ENCODE measurements at regions not wholly inside any gene's neighbourhood (a gene's known extent, or its start where the extent isn't known, plus 50 kb on each side); places are given as distances from the start of the nearest gene placed in this dataset.

DNA sequence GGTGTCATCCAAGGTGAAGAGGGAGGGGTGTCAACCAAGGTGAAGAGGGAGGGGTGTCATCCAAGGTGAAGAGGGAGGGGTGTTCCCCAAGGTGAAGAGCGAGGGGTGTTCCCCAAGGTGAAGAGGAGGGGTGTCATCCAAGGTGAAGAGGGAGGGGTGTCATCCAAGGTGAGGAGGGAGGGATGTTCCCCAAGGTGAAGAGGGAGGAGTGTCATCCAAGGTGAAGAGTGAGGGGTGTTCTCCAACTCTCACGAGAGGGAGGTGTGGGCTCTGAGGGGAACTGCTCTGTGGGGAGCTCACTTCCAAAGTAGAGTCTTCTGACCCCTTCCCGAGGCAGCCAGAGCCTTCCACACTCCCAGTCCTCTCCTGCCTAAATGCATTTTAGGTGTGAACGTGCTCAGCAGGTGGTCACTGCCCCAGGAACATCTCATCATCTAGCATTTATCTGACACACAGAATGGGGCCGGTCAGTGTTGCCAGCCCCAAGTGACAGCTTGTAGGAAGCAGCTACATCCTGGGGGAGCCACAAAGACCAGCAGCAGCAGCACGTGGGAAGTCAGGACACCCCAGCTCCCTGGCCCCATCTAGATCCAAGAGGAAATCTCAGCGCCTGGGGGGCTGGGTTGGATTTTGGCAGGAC lies 323.8 kb downstream of the GLRX3 start:
- no peaks in the 10 kb centered on the region for H3K4me1 ChIP-seq (ENCODE audit: insufficient read depth, low read length)
- H3K9ac ChIP-seq (ENCODE audit: low read depth, low read length) = no peak overlapping the region

DNA sequence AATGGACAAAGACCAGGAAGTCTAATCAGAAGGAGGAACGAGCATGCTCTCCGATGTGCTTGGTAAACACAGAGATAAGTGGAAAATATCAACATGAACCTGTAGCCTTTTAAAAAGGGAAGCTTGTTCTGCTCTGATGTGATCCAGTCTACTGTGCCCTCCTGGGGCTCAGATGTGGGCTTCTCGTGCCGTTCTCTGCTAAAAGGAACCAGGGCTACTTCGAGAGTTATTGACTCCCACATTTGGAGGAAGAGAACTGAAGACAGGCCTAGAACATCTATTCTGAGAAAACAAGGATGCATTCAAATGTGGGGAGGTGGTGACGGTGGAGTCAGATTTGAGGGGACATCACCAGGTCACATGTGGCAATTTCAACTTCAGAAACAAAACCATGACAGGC lies 325.4 kb downstream of the GLRX3 start:
- Histone ChIP-seq H3K36me3 (ENCODE audit: insufficient read depth, low read depth, low read length) (no peaks in the 10 kb centered on the region), H3K27me3 (ENCODE audit: insufficient read depth, low read length) (no peaks in the 10 kb centered on the region), H3K27ac (ENCODE audit: low read length) (no peak overlapping the region), H3K9me3 (ENCODE audit: insufficient read depth, low read depth, low read length) (no peaks in the 10 kb centered on the region), H3K9ac (ENCODE audit: low read depth, low read length) (no peak overlapping the region), H3K4me1 (ENCODE audit: insufficient read depth, low read length) (no peaks in the 10 kb centered on the region), H3K4me3 (ENCODE audit: low read length) (no peak overlapping the region)

More for the DNA sequence above, 323.8 kb downstream of the GLRX3 start:
- Histone ChIP-seq H3K27ac (ENCODE audit: low read length) (no peak overlapping the region), H3K36me3 (ENCODE audit: insufficient read depth, low read depth, low read length) (no peaks in the 10 kb centered on the region), H3K9me3 (ENCODE audit: insufficient read depth, low read depth, low read length) (no peaks in the 10 kb centered on the region), H3K4me3 (ENCODE audit: low read length) (no peak overlapping the region), H3K27me3 (ENCODE audit: insufficient read depth, low read length) (no peaks in the 10 kb centered on the region)

DNA sequence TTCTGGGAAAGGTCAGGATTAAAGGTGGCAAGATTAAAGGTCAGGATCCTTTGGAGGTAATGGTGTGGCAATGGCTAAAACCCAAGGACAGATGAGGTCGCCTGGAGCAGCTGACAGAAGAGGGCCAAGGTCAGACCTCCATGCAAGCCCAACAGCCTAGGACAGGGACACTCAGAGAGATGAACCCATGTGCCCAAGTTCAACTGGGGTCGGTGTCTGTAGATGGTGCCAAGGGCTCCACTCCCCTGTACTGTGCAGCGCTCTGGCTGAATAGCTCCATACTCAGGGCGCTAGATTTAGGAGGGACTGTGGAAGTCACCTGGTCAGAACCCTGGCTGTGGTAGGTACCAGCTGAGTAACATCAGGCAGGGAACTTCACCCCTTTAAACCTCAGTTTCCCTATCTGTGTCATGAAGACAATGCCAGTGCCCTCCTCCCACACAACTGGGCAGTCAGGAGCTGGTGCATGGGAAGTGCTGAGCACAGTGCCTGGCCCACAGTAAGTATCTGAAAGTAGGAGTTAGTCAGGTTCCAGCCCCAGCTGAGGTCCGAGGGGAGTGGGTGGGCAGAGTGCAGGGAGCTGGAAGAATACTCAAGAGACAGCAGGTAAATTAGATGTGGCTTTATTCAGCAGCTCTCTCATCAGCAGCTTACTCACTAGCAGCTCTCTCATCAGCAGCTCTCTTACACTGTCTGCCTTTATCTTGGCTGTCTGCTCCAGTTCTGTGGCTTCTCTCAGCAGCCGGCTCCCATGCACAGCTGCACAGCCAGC lies 327.1 kb downstream of the GLRX3 start:
- Histone ChIP-seq H3K27ac (ENCODE audit: low read length) (no peak overlapping the region), H3K4me1 (ENCODE audit: insufficient read depth, low read length) (no peaks in the 10 kb centered on the region), H3K27me3 (ENCODE audit: insufficient read depth, low read length) (no peaks in the 10 kb centered on the region), H3K4me3 (ENCODE audit: low read length) (no peak overlapping the region), H3K9ac (ENCODE audit: low read depth, low read length) (no peak overlapping the region), H3K36me3 (ENCODE audit: insufficient read depth, low read depth, low read length) (no peaks in the 10 kb centered on the region), H3K9me3 (ENCODE audit: insufficient read depth, low read depth, low read length) (no peaks in the 10 kb centered on the region)

DNA sequence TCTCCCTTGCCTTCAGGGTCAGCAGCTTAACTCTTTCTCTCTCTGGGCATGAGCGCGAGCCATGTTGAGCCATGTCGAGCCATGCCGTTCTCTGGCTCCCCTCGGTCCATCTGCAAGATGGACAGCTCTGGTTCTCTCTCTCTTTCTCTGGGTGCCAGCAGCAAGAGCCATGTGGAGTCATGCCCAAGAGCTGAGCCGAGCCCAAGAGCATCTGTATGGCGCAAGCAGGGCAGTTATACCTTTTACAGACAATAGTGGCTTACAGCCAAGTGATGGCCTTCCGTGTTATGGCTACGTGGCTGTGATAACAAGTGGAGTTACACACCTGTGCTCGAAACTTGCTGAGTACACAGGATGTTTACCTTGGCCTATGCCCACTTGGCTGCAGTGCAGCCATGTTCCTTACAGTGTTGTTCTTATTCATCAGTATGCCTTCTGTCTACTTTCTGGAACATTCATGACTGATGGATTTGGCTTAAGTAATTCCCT lies 327.7 kb downstream of the GLRX3 start:
- Histone ChIP-seq H3K9me3 (ENCODE audit: insufficient read depth, low read depth, low read length) (0 out of 2 replicates have a peak, but pooled peaks cover 2% of the 10 kb centered on the region), H3K27me3 (ENCODE audit: insufficient read depth, low read length) (no peaks in the 10 kb centered on the region), H3K36me3 (ENCODE audit: insufficient read depth, low read depth, low read length) (no peaks in the 10 kb centered on the region)

DNA sequence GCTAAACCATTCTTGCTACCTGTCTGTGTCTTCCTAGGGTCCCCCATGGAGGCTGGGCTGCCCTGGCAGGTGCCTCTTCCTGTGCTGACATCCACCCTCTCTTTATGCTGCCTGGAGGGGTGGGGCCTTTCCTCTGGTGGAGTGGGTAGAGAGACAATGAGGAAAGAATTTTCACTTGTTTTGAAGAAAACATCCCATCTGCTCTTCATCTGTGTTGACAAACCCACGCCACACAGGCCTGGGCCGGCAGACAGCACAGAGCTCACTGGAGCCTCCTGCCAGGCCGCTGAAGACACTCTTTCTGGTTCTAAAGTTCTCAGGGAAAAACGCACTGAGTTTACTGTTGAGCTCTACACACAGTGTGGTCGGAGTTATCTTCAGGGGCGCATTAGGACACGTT lies 328.2 kb downstream of the GLRX3 start:
- Histone ChIP-seq H3K4me1 (ENCODE audit: insufficient read depth, low read length) (no peaks in the 10 kb centered on the region), H3K4me3 (ENCODE audit: low read length) (no peak overlapping the region), H3K9ac (ENCODE audit: low read depth, low read length) (no peak overlapping the region), H3K27ac (ENCODE audit: low read length) (no peak overlapping the region), H3K9me3 (ENCODE audit: insufficient read depth, low read depth, low read length) (0 out of 2 replicates have a peak, but pooled peaks cover 2% of the 10 kb centered on the region), H3K36me3 (ENCODE audit: insufficient read depth, low read depth, low read length) (no peaks in the 10 kb centered on the region), H3K27me3 (ENCODE audit: insufficient read depth, low read length) (no peaks in the 10 kb centered on the region)

More for the DNA sequence above, 327.7 kb downstream of the GLRX3 start:
- no peak overlapping the region for H3K9ac ChIP-seq (ENCODE audit: low read depth, low read length)
- H3K4me1 ChIP-seq (ENCODE audit: insufficient read depth, low read length) = no peaks in the 10 kb centered on the region
- H3K4me3 ChIP-seq (ENCODE audit: low read length) = no peak overlapping the region
- H3K27ac ChIP-seq (ENCODE audit: low read length) = no peak overlapping the region

DNA sequence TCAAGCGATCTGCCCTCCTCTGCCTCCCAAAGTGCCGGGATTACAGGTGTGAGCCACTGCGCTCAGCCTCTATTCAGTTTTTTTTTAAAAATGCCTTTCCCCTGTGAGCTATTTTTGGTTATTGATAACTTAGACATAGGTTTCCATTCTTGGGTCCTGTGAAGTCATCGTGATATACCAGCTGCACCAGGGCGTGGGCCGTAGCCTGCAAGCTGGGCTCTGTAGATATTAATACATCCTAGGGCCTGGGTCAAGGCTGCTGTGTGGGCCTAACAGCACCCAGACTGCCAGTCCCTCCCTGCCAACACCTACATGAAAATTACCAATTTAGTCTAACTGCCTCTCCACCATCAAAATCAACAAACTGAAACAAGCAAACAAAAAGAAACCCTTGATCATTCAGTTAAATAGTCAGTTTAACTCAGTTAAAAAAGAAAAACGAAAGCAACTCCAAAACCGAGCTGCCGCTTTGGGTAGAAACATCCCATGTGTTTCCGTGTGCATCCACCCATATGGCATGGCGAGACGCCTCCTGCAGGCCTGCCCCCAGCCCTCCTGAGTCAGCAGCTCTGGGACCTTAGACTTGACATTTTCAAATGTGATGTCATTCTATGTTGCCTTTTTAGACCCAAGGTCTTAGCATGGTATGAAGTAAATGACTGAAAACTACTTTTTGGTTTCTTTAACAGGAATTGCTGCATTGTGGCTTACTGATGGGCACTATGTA lies 330.2 kb downstream of the GLRX3 start:
- Histone ChIP-seq H3K9ac (ENCODE audit: low read depth, low read length) (no peak overlapping the region), H3K4me3 (ENCODE audit: low read length) (no peak overlapping the region), H3K36me3 (ENCODE audit: insufficient read depth, low read depth, low read length) (no peaks in the 10 kb centered on the region), H3K27ac (ENCODE audit: low read length) (no peak overlapping the region), H3K4me1 (ENCODE audit: insufficient read depth, low read length) (no peaks in the 10 kb centered on the region), H3K9me3 (ENCODE audit: insufficient read depth, low read depth, low read length) (0 out of 2 replicates have a peak, but pooled peaks cover 2% of the 10 kb centered on the region), H3K27me3 (ENCODE audit: insufficient read depth, low read length) (no peaks in the 10 kb centered on the region)

DNA sequence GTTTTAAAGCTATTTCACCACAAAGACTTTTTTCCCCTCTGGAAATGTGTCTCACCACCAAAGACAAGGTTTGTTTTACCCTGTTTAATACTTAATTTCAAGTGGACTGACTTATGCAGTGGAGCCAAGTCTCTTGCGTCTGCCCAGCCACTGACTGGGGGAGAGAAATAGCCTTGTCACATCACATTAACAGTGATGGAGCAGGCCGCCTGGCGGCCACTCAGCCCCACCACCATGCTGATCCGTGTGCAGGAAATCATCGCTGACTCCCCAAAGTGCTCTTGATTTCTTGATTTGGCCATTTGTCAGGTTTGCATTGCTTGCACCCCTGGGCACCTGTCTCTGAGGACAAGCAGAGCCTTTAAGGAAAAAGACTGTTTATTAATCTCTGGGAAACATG lies 334.1 kb downstream of the GLRX3 start:
- Histone ChIP-seq H3K9ac (ENCODE audit: low read depth, low read length) (no peak overlapping the region), H3K27me3 (ENCODE audit: insufficient read depth, low read length) (no peaks in the 10 kb centered on the region), H3K36me3 (ENCODE audit: insufficient read depth, low read depth, low read length) (no peaks in the 10 kb centered on the region), H3K4me3 (ENCODE audit: low read length) (no peak overlapping the region), H3K27ac (ENCODE audit: low read length) (no peak overlapping the region), H3K4me1 (ENCODE audit: insufficient read depth, low read length) (no peaks in the 10 kb centered on the region), H3K9me3 (ENCODE audit: insufficient read depth, low read depth, low read length) (0 out of 2 replicates have a peak, but pooled peaks cover 2% of the 10 kb centered on the region)

DNA sequence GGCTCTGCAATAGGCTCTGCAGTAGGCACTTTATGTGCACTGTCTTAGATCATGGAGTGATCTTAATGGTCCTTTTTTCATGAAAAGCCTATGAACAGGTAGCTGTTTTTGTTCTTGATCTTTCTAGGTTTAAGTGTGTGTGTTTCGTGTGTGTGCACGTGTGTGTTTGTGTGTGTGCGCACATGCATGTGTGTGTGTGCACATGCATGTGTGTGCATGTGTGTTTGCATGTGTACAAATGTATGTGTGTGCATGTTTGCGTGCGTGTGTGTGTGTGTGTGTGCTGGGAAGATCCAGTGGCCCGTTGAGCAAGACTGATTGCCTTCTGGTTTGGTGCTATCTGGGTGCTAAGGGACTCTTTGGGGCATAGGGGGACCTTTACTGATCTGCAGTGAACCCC lies 334.8 kb downstream of the GLRX3 start:
- Histone ChIP-seq H3K36me3 (ENCODE audit: insufficient read depth, low read depth, low read length) (no peaks in the 10 kb centered on the region), H3K9me3 (ENCODE audit: insufficient read depth, low read depth, low read length) (0 out of 2 replicates have a peak, but pooled peaks cover 2% of the 10 kb centered on the region), H3K4me3 (ENCODE audit: low read length) (no peak overlapping the region), H3K9ac (ENCODE audit: low read depth, low read length) (no peak overlapping the region), H3K27ac (ENCODE audit: low read length) (no peak overlapping the region), H3K4me1 (ENCODE audit: insufficient read depth, low read length) (no peaks in the 10 kb centered on the region), H3K27me3 (ENCODE audit: insufficient read depth, low read length) (no peaks in the 10 kb centered on the region)

DNA sequence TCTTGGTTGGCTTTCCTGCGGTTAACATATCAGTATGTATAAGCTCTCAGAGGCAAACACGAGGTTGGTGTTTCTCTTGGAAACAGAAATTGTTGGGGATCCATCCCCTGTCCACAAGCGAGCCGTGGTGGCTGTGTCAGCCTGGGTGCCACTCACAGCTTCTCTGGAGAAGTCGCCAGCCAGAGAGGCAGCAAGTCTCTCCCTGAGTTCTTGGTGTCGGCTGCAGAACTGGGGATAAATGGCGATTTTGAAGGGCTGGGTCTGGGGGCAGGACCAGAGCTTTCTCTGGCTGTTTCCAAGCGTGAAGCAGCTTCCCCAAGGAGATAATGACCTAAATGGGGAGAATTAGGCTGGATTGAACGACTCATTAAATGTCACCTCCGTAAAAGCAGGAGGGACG lies 335.3 kb downstream of the GLRX3 start:
- Histone ChIP-seq H3K36me3 (ENCODE audit: insufficient read depth, low read depth, low read length) (no peaks in the 10 kb centered on the region), H3K4me3 (ENCODE audit: low read length) (no peak overlapping the region), H3K27ac (ENCODE audit: low read length) (no peak overlapping the region), H3K27me3 (ENCODE audit: insufficient read depth, low read length) (no peaks in the 10 kb centered on the region), H3K9ac (ENCODE audit: low read depth, low read length) (no peak overlapping the region), H3K9me3 (ENCODE audit: insufficient read depth, low read depth, low read length) (0 out of 2 replicates have a peak, but pooled peaks cover 2% of the 10 kb centered on the region), H3K4me1 (ENCODE audit: insufficient read depth, low read length) (no peaks in the 10 kb centered on the region)

DNA sequence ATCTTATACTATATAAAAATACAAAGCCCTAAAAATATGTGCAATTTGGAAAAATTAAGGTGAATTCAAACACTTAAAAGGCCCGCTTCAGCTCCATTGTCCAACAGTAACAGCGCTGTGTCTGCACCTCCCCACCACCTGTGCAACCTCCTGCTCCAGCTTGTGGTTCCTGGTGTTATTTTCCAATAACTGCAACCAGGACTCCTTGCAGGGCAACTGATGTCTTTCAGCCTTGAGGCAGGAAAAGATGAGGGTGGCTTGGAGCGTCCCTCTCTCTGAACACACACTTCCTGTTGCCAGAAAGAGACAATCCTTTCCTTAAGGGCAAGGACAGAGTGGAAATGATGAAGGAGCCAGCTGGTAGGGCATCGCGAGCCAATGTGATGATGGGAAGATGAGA lies 336.0 kb downstream of the GLRX3 start:
- H3K36me3 ChIP-seq (ENCODE audit: insufficient read depth, low read depth, low read length) = no peaks in the 10 kb centered on the region
- H3K4me1 ChIP-seq (ENCODE audit: insufficient read depth, low read length) = no peaks in the 10 kb centered on the region
- H3K27ac ChIP-seq (ENCODE audit: low read length) = no peak overlapping the region
- no peaks in the 10 kb centered on the region for H3K27me3 ChIP-seq (ENCODE audit: insufficient read depth, low read length)
- H3K9ac ChIP-seq (ENCODE audit: low read depth, low read length) = no peak overlapping the region
- no peak overlapping the region for H3K4me3 ChIP-seq (ENCODE audit: low read length)
- 0 out of 2 replicates have a peak, but pooled peaks cover 2% of the 10 kb centered on the region for H3K9me3 ChIP-seq (ENCODE audit: insufficient read depth, low read depth, low read length)

DNA sequence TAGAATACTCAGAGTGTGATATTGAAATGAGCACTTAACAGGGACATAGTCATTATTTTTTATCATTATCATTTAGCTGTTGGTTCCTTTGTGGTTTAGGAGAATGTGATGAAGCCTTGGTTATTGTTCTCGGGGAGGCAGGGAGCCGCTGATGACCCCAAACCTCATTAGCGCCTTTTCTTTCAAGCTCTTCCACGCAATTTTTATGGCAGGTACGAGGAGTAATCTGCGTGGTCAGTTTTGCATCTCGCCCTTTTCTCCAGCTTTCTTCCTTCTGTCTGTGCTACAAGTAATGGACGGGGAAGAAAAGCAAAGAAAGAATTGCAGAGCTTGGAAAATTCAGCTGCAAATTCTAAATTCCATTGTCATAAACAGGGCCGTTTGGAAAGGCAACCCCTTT lies 338.4 kb downstream of the GLRX3 start:
- Histone ChIP-seq H3K27me3 (ENCODE audit: insufficient read depth, low read length) (no peaks in the 10 kb centered on the region), H3K36me3 (ENCODE audit: insufficient read depth, low read depth, low read length) (no peaks in the 10 kb centered on the region), H3K4me1 (ENCODE audit: insufficient read depth, low read length) (no peaks in the 10 kb centered on the region), H3K4me3 (ENCODE audit: low read length) (no peak overlapping the region), H3K9me3 (ENCODE audit: insufficient read depth, low read depth, low read length) (no peaks in the 10 kb centered on the region), H3K9ac (ENCODE audit: low read depth, low read length) (no peak overlapping the region), H3K27ac (ENCODE audit: low read length) (no peak overlapping the region)
